K562 (cell line): ENCODE measurements at regions not wholly inside any gene's neighbourhood (a gene's known extent, or its start where the extent isn't known, plus 50 kb on each side); places are given as distances from the start of the nearest gene placed in this dataset.

Experiments
- ATAC-seq: fragments of 200-7000 bp; cut with Tn5 transposase; 3 replicates; pipeline ENCODE4 v1.9.1; 2020; ENCODE audit warnings: moderate library complexity
- BruUV-seq: library from RNA; stranded (reverse); fragments of 400-500 nt; replicated peaks from 2 replicates; lab custom pipeline; 2021; lab: Mats Ljungman, UMichigan
- CTCF ChIA-PET: fragments of 300-600 bp; formaldehyde crosslinking; extraction: SDS; loops from one replicate; lab custom pipeline; 2021; ENCODE audit warnings: low intra/inter-chr PET ratio; lab: Yijun Ruan, JAX
- POLR2A ChIA-PET: fragments of 300-600, 350-650 bp; sonication (Branson Sonifier 250); formaldehyde crosslinking; extraction: SDS; loops from one replicate; lab custom pipeline; 2021; ENCODE audit warnings: antibody characterized with exemption, inconsistent platforms; lab: Yijun Ruan, JAX
- DNase-seq, 4 experiments: peaks; one replicate each; pipeline versions ENCODE4 v3.0.0 to v3.0.0-alpha.2; 2011 to 2018; ENCODE audit warnings: low spot score in 3 of 4, mixed read lengths in 3 of 4; ENCODE audit errors: extremely low read depth in 1 of 4
- FAIRE-seq: peaks from 2 replicates; lab custom pipeline; 2011; peaks lifted over from hg19 to GRCh38; lab: Jason Lieb, UNC
- H2AFZ ChIP-seq: 2 replicates; pipeline ENCODE4 v1.6.0; 2011; ENCODE audit warnings: low read depth, low read length, control low read depth, inconsistent platforms
- H3K27ac ChIP-seq: fragments of 200-600 bp; 3 replicates; pipeline ENCODE4 v1.8.0; 2011; ENCODE audit warnings: low read depth, mild to moderate bottlenecking, control low read depth, inconsistent platforms, low read length, moderate library complexity, mixed read lengths; ENCODE audit errors: extremely low read depth
- H3K27me3 ChIP-seq, 2 experiments: fragments of 300-600 bp in 1 of 2; 2 replicates in 1 of 2; 3 replicates in 1 of 2; pipeline versions ENCODE4 v1.6.0 to v1.8.0; 2011; ENCODE audit warnings: inconsistent platforms in 2 of 2, low read length in 2 of 2, mild to moderate bottlenecking in 1 of 2, mixed read lengths in 1 of 2, moderate library complexity in 1 of 2; ENCODE audit not compliant: control insufficient read depth in 2 of 2, insufficient read depth in 2 of 2
- H3K36me3 ChIP-seq: fragments of 300-600 bp; 3 replicates; pipeline ENCODE4 v1.8.0; 2011; ENCODE audit warnings: mild to moderate bottlenecking, low read length, inconsistent platforms; ENCODE audit not compliant: control insufficient read depth, insufficient read depth
- H3K4me1 ChIP-seq, 2 experiments: fragments of 200-600 bp in 1 of 2; replicated peaks in 1 of 2; 2 replicates in 1 of 2; 3 replicates in 1 of 2; pipeline versions ENCODE4 v1.5.1 to v1.8.0; 2011; ENCODE audit warnings: inconsistent platforms in 2 of 2, low read length in 2 of 2, mild to moderate bottlenecking in 1 of 2, mixed read lengths in 1 of 2, moderate library complexity in 1 of 2; ENCODE audit not compliant: control insufficient read depth in 2 of 2, insufficient read depth in 2 of 2
- H3K4me2 ChIP-seq: 2 replicates; pipeline ENCODE4 v1.6.1; 2011; ENCODE audit warnings: low read length, control low read depth, inconsistent platforms, mixed read lengths; ENCODE audit not compliant: insufficient read depth
- H3K4me3 ChIP-seq: fragments of 200-600 bp; sonication (generic), shearing (Covaris generic); 2 replicates; pipeline ENCODE4 v1.5.1; 2016; ENCODE audit warnings: control low read depth, inconsistent platforms
- H3K79me2 ChIP-seq: fragments of 200-600 bp; 3 replicates; pipeline ENCODE4 v1.8.0; 2011; ENCODE audit warnings: low read length, inconsistent platforms; ENCODE audit not compliant: control insufficient read depth, insufficient read depth
- H3K9ac ChIP-seq, 2 experiments: 2 replicates each; pipeline versions ENCODE4 v1.6.0 to v1.6.1; 2011; ENCODE audit warnings: low read depth in 2 of 2, low read length in 2 of 2, control low read depth in 1 of 2, inconsistent platforms in 1 of 2, mild to moderate bottlenecking in 1 of 2, mixed read lengths in 1 of 2; ENCODE audit not compliant: insufficient read depth in 1 of 2
- H3K9me1 ChIP-seq: one replicate; pipeline ENCODE4 v1.6.0; 2011; ENCODE audit warnings: inconsistent platforms, mild to moderate bottlenecking, low read length, moderate library complexity; ENCODE audit not compliant: control insufficient read depth, insufficient read depth
- H3K9me3 ChIP-seq: replicated peaks from 2 replicates; pipeline ENCODE4 v1.5.1; 2011; ENCODE audit warnings: low read depth, low read length, inconsistent platforms; ENCODE audit not compliant: control insufficient read depth, insufficient read depth
- H4K20me1 ChIP-seq: replicated peaks from 2 replicates; pipeline ENCODE4 v1.6.1; 2011; ENCODE audit warnings: low read length, inconsistent platforms, mixed read lengths; ENCODE audit not compliant: control insufficient read depth, insufficient read depth
- BRCA1 ChIP-seq, 2 experiments: fragments of 450-650 bp in 1 of 2; sonication (generic) in 1 of 2; formaldehyde crosslinking in 1 of 2; IDR thresholded peaks; 2 replicates each; pipeline versions ENCODE4 v1.5.0 to v1.6.1; 2017 to 2020; ENCODE audit warnings: mild to moderate bottlenecking in 1 of 2, missing genetic modification reagents in 1 of 2
- CBFA2T3 ChIP-seq: fragments of 450-650 bp; IDR thresholded peaks from 2 replicates; pipeline ENCODE4 v1.6.1; 2017
- ETV1 ChIP-seq: fragments of 450-650 bp; conservative IDR thresholded peaks from 2 replicates; pipeline ENCODE4 v1.6.1; 2016; ENCODE audit warnings: missing genetic modification characterization, control low read depth, low read depth, missing compliant biosample characterization
- MBD2 ChIP-seq: sonication (generic); IDR thresholded peaks from 2 replicates; pipeline ENCODE4 v1.6.1; 2016; ENCODE audit warnings: low read depth, borderline replicate concordance
- MEF2D ChIP-seq: conservative IDR thresholded peaks from 2 replicates; pipeline ENCODE4 v1.6.1; 2016; ENCODE audit warnings: low read depth, missing genetic modification characterization, missing compliant biosample characterization
- MEIS2 ChIP-seq: fragments of 450-650 bp; IDR thresholded peaks from 2 replicates; pipeline ENCODE4 v1.6.1; 2014; ENCODE audit warnings: mild to moderate bottlenecking; ENCODE audit not compliant: partially characterized antibody
- ZBTB1 ChIP-seq: sonication (generic); formaldehyde crosslinking; IDR thresholded peaks from 2 replicates; pipeline ENCODE4 v1.8.1; 2023; ENCODE audit warnings: missing genetic modification reagents, low read depth, mild to moderate bottlenecking, borderline replicate concordance
- ZC3H4 ChIP-seq: sonication (generic); formaldehyde crosslinking; IDR thresholded peaks from 2 replicates; pipeline ENCODE4 v1.9.0; 2021; ENCODE audit warnings: missing genetic modification reagents, borderline replicate concordance
- ZFPM2 ChIP-seq: fragments of 250-450 bp; sonication (Bioruptor Pico); IDR thresholded peaks from 2 replicates; pipeline ENCODE4 v1.5.1; 2022; ENCODE audit warnings: mild to moderate bottlenecking
- ZNF140 ChIP-seq: fragments of 250-450 bp; sonication (Bioruptor Pico); IDR thresholded peaks from 2 replicates; pipeline ENCODE4 v1.8.0; 2021; ENCODE audit warnings: moderate library complexity, mild to moderate bottlenecking, inconsistent platforms
- ZNF639 ChIP-seq, 2 experiments: fragments of 200-800 bp in 1 of 2; sonication (Bioruptor generic) in 1 of 2; sonication (generic) in 1 of 2; formaldehyde crosslinking in 1 of 2; IDR thresholded peaks in 1 of 2; conservative IDR thresholded peaks in 1 of 2; 2 replicates each; pipeline versions ENCODE4 v1.5.0 to v1.6.1; 2016 to 2020; ENCODE audit warnings: missing compliant biosample characterization in 1 of 2, missing genetic modification characterization in 1 of 2, missing genetic modification reagents in 1 of 2
- WGBS: fragments of 100-300 bp; shearing (Covaris generic); methylation state at CpG from one replicate; pipeline ENCODE4 v1.1.6; 2016; ENCODE audit warnings: low coverage, mixed read lengths; ENCODE audit not compliant: insufficient coverage; ENCODE audit errors: missing lambda C conversion rate; 5-methylcytosine and 5-hydroxymethylcytosine counted together
- in situ Hi-C: fragments of 300-500 bp; cut with MboI; formaldehyde crosslinking; loops from 4 replicates; pipeline ENCODE4 v1.15.0; 2018; ENCODE audit warnings: inconsistent platforms, mixed read lengths
- intact Hi-C: fragments of 100-400 bp; cut with micrococcal nuclease; formaldehyde crosslinking; loops from 2 replicates; pipeline ENCODE4 v1.14.2; 2022
- TF ChIP-seq, protein P1 (sequence below): sonication (generic); formaldehyde crosslinking; IDR thresholded peaks from 2 replicates; pipeline ENCODE4 v1.5.0; 2020; ENCODE audit warnings: missing genetic modification reagents

- Histone ChIP-seq H2AFZ (no peak overlapping the region), H4K20me1 (no peaks in the 10 kb centered on the region), H3K79me2 (no peaks in the 10 kb centered on the region), H3K4me1 (peaks cover 0 to 10% of the 10 kb centered on the region in 2 experiments; a peak in 1 of 5 replicates), H3K4me2 (no peak overlapping the region)
- no peak for DNase-seq
- intact Hi-C loops (no loop called here), in situ Hi-C loops (no loop called here)
- no peak for FAIRE-seq
- TF ChIP-seq ZBTB1 = no peak
- TF ChIP-seq ZFPM2 (CRISPR knock-in tag) = no peak
- TF ChIP-seq BRCA1 (IDR thresholded peaks at IDR 0.05) = no peak
- TF ChIP-seq BRCA1 (CRISPR knock-in tag; IDR thresholded peaks at IDR 0.05) = no peak
- TF ChIP-seq ZNF639 (CRISPR knock-in tag; conservative IDR thresholded peaks at IDR 0.05 in 1 of 2, IDR thresholded peaks at IDR 0.05 in 1 of 2) = no peak
- no peak for TF ChIP-seq ETV1 (tag)
- TF ChIP-seq MEF2D (tag) = no peak
- no peak for TF ChIP-seq ZNF140
- no peak for TF ChIP-seq ZC3H4
- TF ChIP-seq MBD2 = no peak
- TF ChIP-seq MEIS2 = no peak
- TF ChIP-seq, protein P1, sequence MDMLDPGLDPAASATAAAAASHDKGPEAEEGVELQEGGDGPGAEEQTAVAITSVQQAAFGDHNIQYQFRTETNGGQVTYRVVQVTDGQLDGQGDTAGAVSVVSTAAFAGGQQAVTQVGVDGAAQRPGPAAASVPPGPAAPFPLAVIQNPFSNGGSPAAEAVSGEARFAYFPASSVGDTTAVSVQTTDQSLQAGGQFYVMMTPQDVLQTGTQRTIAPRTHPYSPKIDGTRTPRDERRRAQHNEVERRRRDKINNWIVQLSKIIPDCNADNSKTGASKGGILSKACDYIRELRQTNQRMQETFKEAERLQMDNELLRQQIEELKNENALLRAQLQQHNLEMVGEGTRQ (CRISPR knock-in tag) = no peak
- TF ChIP-seq CBFA2T3 = no peak
- TF ChIP-seq, all 486 proteins: peak for 0
- CTCF ChIA-PET = no interaction called here
- Histone ChIP-seq H3K9me3 (no peaks in the 10 kb centered on the region), H3K9me1 (no peaks in the 10 kb centered on the region), H3K27ac (no peak overlapping the region), H3K27me3 (peaks cover 0 to 25% of the 10 kb centered on the region in 2 experiments; a peak in 3 of 5 replicates), H3K9ac (no peak overlapping the region), H3K4me3 (no peak overlapping the region), H3K36me3 (no peaks in the 10 kb centered on the region)
- no peak for ATAC-seq
- 15% methylated on average over 1 of the region's 1 CpG for WGBS
- POLR2A ChIA-PET = no interaction called here
- BruUV-seq = no TSS peak
These were observed 91.3 kb downstream of the KLF6 start for GRCh38 chr10:3693698-3694080.
